Endothelial cell of umbilical vein (primary cell): ENCODE measurements at regions not wholly inside any gene's neighbourhood (a gene's known extent, or its start where the extent isn't known, plus 50 kb on each side); places are given as distances from the start of the nearest gene placed in this dataset.

Experiments used
- BruUV-seq: library from RNA; stranded (reverse); fragments of 400-500 nt; replicated peaks from 2 replicates; lab custom pipeline; 2021; lab: Mats Ljungman, UMichigan
- CTCF ChIA-PET: fragments of 300-600, 350-600 bp; sonication (Branson Sonifier 250); formaldehyde crosslinking; loops from one replicate; lab custom pipeline; 2021; ENCODE audit warnings: antibody characterized with exemption, inconsistent platforms; lab: Charles Lee
- POLR2A ChIA-PET: fragments of 300-600, 350-600 bp; sonication (Branson Sonifier 250); formaldehyde crosslinking; loops from one replicate; lab custom pipeline; 2021; ENCODE audit warnings: antibody characterized with exemption, inconsistent platforms; lab: Charles Lee
- DNase-seq: peaks from one replicate; pipeline ENCODE4 v3.0.0-alpha.2; 2011; ENCODE audit warnings: low read depth, low spot score
- FAIRE-seq: peaks from 2 replicates; lab custom pipeline; 2011; peaks lifted over from hg19 to GRCh38; lab: Jason Lieb, UNC
- H2AFZ ChIP-seq: 2 replicates; pipeline ENCODE4 v1.6.0; 2012; ENCODE audit warnings: low read depth, low read length, control low read depth, inconsistent platforms
- H3K27ac ChIP-seq: 2 replicates; pipeline ENCODE4 v1.5.1; 2011; ENCODE audit warnings: low read depth, mild to moderate bottlenecking, control low read depth, low read length, moderate library complexity; ENCODE audit not compliant: insufficient read depth
- H3K27me3 ChIP-seq, 2 experiments: 2 replicates each; pipeline versions ENCODE4 v1.6.0 to v1.6.1; 2011; ENCODE audit warnings: low read length in 2 of 2, mixed read lengths in 1 of 2; ENCODE audit not compliant: control insufficient read depth in 2 of 2, insufficient read depth in 2 of 2
- H3K36me3 ChIP-seq, 2 experiments: 2 replicates in 1 of 2; 3 replicates in 1 of 2; pipeline ENCODE4 v1.5.1; 2011; ENCODE audit warnings: low read length in 2 of 2, mild to moderate bottlenecking in 1 of 2, moderate library complexity in 1 of 2; ENCODE audit not compliant: control insufficient read depth in 2 of 2, insufficient read depth in 2 of 2; ENCODE audit errors: extremely low read depth in 1 of 2
- H3K4me1 ChIP-seq: 3 replicates; pipeline ENCODE4 v1.5.1; 2011; ENCODE audit warnings: mild to moderate bottlenecking, low read length; ENCODE audit not compliant: control insufficient read depth, insufficient read depth; ENCODE audit errors: extremely low read depth
- H3K4me2 ChIP-seq: 2 replicates; pipeline ENCODE4 v1.6.1; 2011; ENCODE audit warnings: low read length, control low read depth, mixed read lengths; ENCODE audit not compliant: insufficient read depth
- H3K4me3 ChIP-seq, 3 experiments: fragments of 200-600 bp in 1 of 3; sonication (generic), shearing (Covaris generic) in 1 of 3; replicated peaks in 1 of 3; 2 replicates each; pipeline ENCODE4 v1.5.1; 2011 to 2016; ENCODE audit warnings: control low read depth in 3 of 3, low read length in 3 of 3, mild to moderate bottlenecking in 2 of 3, inconsistent platforms in 1 of 3, low read depth in 1 of 3, moderate library complexity in 1 of 3; ENCODE audit not compliant: insufficient read depth in 1 of 3
- H3K79me2 ChIP-seq: 2 replicates; pipeline ENCODE4 v1.6.0; 2012; ENCODE audit warnings: low read length, inconsistent platforms; ENCODE audit not compliant: control insufficient read depth, insufficient read depth
- H3K9ac ChIP-seq: replicated peaks from 2 replicates; pipeline ENCODE3; 2011; ENCODE audit warnings: low read length, control low read depth; ENCODE audit not compliant: insufficient read depth; ENCODE audit errors: extremely low read depth
- H3K9me1 ChIP-seq: replicated peaks from 3 replicates; pipeline ENCODE4 v1.6.0; 2011; ENCODE audit warnings: mild to moderate bottlenecking, low read length; ENCODE audit not compliant: control insufficient read depth, insufficient read depth; ENCODE audit errors: extremely low read depth
- H3K9me3 ChIP-seq: replicated peaks from 2 replicates; pipeline ENCODE4 v1.5.1; 2012; ENCODE audit warnings: low read length, inconsistent platforms; ENCODE audit not compliant: control insufficient read depth, insufficient read depth
- H4K20me1 ChIP-seq: replicated peaks from 2 replicates; pipeline ENCODE3; 2011; ENCODE audit warnings: mild to moderate bottlenecking, low read length; ENCODE audit not compliant: control insufficient read depth, insufficient read depth; ENCODE audit errors: extremely low read depth
- EZH2 ChIP-seq: IDR thresholded peaks from 2 replicates; pipeline ENCODE4 v1.6.1; 2012; ENCODE audit warnings: borderline replicate concordance, low read depth, mild to moderate bottlenecking, moderate library complexity, low read length, inconsistent platforms; ENCODE audit not compliant: severe bottlenecking
- FOS ChIP-seq: IDR thresholded peaks from 2 replicates; pipeline ENCODE4 v1.6.1; 2011; ENCODE audit warnings: mild to moderate bottlenecking, low read length, moderate library complexity, borderline replicate concordance; ENCODE audit not compliant: insufficient read depth
- GATA2 ChIP-seq: IDR thresholded peaks from 2 replicates; pipeline ENCODE4 v1.7.0; 2011; ENCODE audit warnings: low read depth, mild to moderate bottlenecking, moderate library complexity, mixed read lengths, low read length; ENCODE audit not compliant: insufficient read length, insufficient read depth
- JUN ChIP-seq: IDR thresholded peaks from 2 replicates; pipeline ENCODE4 v1.6.1; 2011; ENCODE audit warnings: borderline replicate concordance, low read depth; ENCODE audit not compliant: insufficient read length, insufficient read depth
- MYC ChIP-seq: IDR thresholded peaks from one replicate; pipeline ENCODE4 v1.6.1; 2011; ENCODE audit warnings: mild to moderate bottlenecking, low read depth, low read length
- POLR2A ChIP-seq: IDR thresholded peaks from 2 replicates; pipeline ENCODE4 v1.6.1; 2012; ENCODE audit warnings: low read depth, mild to moderate bottlenecking, control low read depth, low read length
- POLR2AphosphoS5 ChIP-seq: IDR thresholded peaks from 2 replicates; pipeline ENCODE4 v1.6.1; 2012; ENCODE audit warnings: low read depth, mild to moderate bottlenecking, control low read depth, low read length, moderate library complexity; ENCODE audit not compliant: insufficient read depth
- dilution Hi-C: fragments of 300-500 bp; cut with MboI; formaldehyde crosslinking; loops from one replicate; pipeline ENCODE4 v1.15.0; 2019; ENCODE audit warnings: low sequenced_read_pairs; ENCODE audit not compliant: extremely low pct_ligation_motif_present
- intact Hi-C: fragments of 100-400 bp; cut with micrococcal nuclease; formaldehyde crosslinking; loops from one replicate; pipeline ENCODE4 v1.10.0; 2022
- TF ChIP-seq, protein P1 (sequence below): IDR thresholded peaks from 2 replicates; pipeline ENCODE4 v1.6.1; 2011; ENCODE audit not compliant: insufficient read depth, insufficient read length
- TF ChIP-seq, protein P2 (sequence below), 2 donors: IDR thresholded peaks; 1 replicate in 1 of 2; 2 replicates in 1 of 2; pipeline ENCODE4 v1.5.1; 2011; ENCODE audit warnings: low read length in 2 of 2, mild to moderate bottlenecking in 2 of 2, moderate library complexity in 2 of 2, control low read depth in 1 of 2, inconsistent platforms in 1 of 2, low read depth in 1 of 2; ENCODE audit not compliant: insufficient read depth in 1 of 2; ENCODE audit errors: extremely low read depth in 1 of 2

DNA sequence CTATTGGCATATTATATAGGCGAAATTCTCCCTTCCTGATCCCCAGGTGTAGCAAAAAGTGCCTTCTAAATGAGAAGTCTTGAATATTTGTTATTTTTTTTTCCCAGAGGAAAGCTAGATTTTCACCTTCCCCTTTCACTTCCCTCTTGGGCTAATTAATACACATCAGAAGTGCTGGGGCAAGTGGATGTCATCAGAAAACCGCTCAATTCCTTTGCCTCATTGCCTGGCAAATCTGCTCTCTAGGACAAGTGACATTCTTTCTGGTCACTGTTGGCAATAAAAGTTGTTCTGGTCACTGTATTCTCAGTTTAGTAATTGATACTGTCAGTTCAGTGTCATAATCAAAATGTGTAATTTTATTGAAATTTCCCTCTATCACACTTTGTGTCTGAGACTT, 174.5 kb downstream of the ETNK1 start:
- no peak overlapping the region for H3K4me2 ChIP-seq
- H2AFZ ChIP-seq = no peak overlapping the region
- no peak for DNase-seq
- H3K36me3 ChIP-seq = no peaks in the 10 kb centered on the region
- H4K20me1 ChIP-seq = no peaks in the 10 kb centered on the region
- TF ChIP-seq FOS = no peak
- TF ChIP-seq EZH2 = no peak
- TF ChIP-seq GATA2 = no peak
- TF ChIP-seq POLR2A = no peak
- TF ChIP-seq, protein P1, sequence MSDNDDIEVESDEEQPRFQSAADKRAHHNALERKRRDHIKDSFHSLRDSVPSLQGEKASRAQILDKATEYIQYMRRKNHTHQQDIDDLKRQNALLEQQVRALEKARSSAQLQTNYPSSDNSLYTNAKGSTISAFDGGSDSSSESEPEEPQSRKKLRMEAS = no peak
- no peak for TF ChIP-seq POLR2AphosphoS5
- TF ChIP-seq, protein P2, sequence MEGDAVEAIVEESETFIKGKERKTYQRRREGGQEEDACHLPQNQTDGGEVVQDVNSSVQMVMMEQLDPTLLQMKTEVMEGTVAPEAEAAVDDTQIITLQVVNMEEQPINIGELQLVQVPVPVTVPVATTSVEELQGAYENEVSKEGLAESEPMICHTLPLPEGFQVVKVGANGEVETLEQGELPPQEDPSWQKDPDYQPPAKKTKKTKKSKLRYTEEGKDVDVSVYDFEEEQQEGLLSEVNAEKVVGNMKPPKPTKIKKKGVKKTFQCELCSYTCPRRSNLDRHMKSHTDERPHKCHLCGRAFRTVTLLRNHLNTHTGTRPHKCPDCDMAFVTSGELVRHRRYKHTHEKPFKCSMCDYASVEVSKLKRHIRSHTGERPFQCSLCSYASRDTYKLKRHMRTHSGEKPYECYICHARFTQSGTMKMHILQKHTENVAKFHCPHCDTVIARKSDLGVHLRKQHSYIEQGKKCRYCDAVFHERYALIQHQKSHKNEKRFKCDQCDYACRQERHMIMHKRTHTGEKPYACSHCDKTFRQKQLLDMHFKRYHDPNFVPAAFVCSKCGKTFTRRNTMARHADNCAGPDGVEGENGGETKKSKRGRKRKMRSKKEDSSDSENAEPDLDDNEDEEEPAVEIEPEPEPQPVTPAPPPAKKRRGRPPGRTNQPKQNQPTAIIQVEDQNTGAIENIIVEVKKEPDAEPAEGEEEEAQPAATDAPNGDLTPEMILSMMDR (IDR thresholded peaks at IDR 0.05; ENCODE audit: extremely low read depth in 1 of 2, insufficient read depth in 1 of 2, low read depth in 1 of 2, low read length in 2 of 2) = no peak
- TF ChIP-seq MYC = no peak
- no peak for TF ChIP-seq JUN
- ChIA-PET POLR2A (no interaction called here), CTCF (no interaction called here)
- intact Hi-C loops = no loop called here
- no peak overlapping the region for H3K4me3 ChIP-seq
- no peaks in the 10 kb centered on the region for H3K9me3 ChIP-seq
- no peak overlapping the region for H3K27ac ChIP-seq
- no peaks in the 10 kb centered on the region for H3K27me3 ChIP-seq
- H3K4me1 ChIP-seq = no peaks in the 10 kb centered on the region
- dilution Hi-C loops = no loop called here
- H3K79me2 ChIP-seq = no peaks in the 10 kb centered on the region
- H3K9me1 ChIP-seq = no peaks in the 10 kb centered on the region
- no peak for FAIRE-seq
- no peak overlapping the region for H3K9ac ChIP-seq
- BruUV-seq = no TSS peak
